GM23338 (cell line): ENCODE measurements at regions not wholly inside any gene's neighbourhood (a gene's known extent, or its start where the extent isn't known, plus 50 kb on each side); places are given as distances from the start of the nearest gene placed in this dataset.

ENCODE experiments used
- ATAC-seq: fragments of 200-7000 bp; cut with Tn5 transposase; 3 replicates; pipeline ENCODE4 v1.9.1; 2020
- DNase-seq: peaks from one replicate; pipeline ENCODE4 v3.0.0-alpha.2; 2015; ENCODE audit warnings: low spot score
- H2AFZ ChIP-seq: fragments of 200-600 bp; sonication (generic); 2 replicates; pipeline ENCODE4 v1.8.0; 2016; ENCODE audit warnings: antibody characterized with exemption, mild to moderate bottlenecking, moderate library complexity
- H3F3A ChIP-seq: fragments of 200-600 bp; sonication (generic); replicated peaks from 2 replicates; pipeline ENCODE4 v1.8.0; 2017; ENCODE audit warnings: antibody characterized with exemption, mixed run types, low read depth
- H3K27ac ChIP-seq: fragments of 200-600 bp; sonication (generic); 2 replicates; pipeline ENCODE4 v1.6.1; 2016; ENCODE audit warnings: low read depth
- H3K27me3 ChIP-seq: fragments of 200-600 bp; sonication (generic); 2 replicates; pipeline ENCODE4 v1.8.0; 2016; ENCODE audit warnings: mild to moderate bottlenecking, mixed run types, moderate library complexity; ENCODE audit not compliant: insufficient read depth
- H3K36me3 ChIP-seq: fragments of 200-600 bp; sonication (generic); 2 replicates; pipeline ENCODE4 v1.8.0; 2016; ENCODE audit warnings: mild to moderate bottlenecking; ENCODE audit not compliant: insufficient read depth
- H3K4me1 ChIP-seq: fragments of 200-600 bp; sonication (generic); 2 replicates; pipeline ENCODE4 v1.8.0; 2016; ENCODE audit warnings: mild to moderate bottlenecking, moderate library complexity; ENCODE audit not compliant: insufficient read depth
- H3K4me2 ChIP-seq: fragments of 200-600 bp; sonication (generic); 2 replicates; pipeline ENCODE4 v1.7.1; 2017; ENCODE audit warnings: mixed run types
- H3K4me3 ChIP-seq: fragments of 200-600 bp; sonication (generic); 2 replicates; pipeline ENCODE4 v1.6.1; 2016; ENCODE audit warnings: mixed run types
- H3K79me2 ChIP-seq: fragments of 200-600 bp; sonication (generic); replicated peaks from 2 replicates; pipeline ENCODE4 v1.8.0; 2017; ENCODE audit warnings: mild to moderate bottlenecking; ENCODE audit not compliant: insufficient read depth
- H3K9me2 ChIP-seq: fragments of 200-600 bp; sonication (generic); 2 replicates; pipeline ENCODE4 v1.8.0; 2017; ENCODE audit not compliant: insufficient read depth
- H4K20me1 ChIP-seq: fragments of 200-600 bp; sonication (generic); replicated peaks from 2 replicates; pipeline ENCODE4 v1.8.0; 2017; ENCODE audit warnings: mild to moderate bottlenecking; ENCODE audit not compliant: insufficient read depth
- H3K27ac Mint-ChIP-seq: 2 replicates; pipeline ENCODE4 v1.8.0; 2020; ENCODE audit warnings: inconsistent platforms, mild to moderate bottlenecking, moderate library complexity, mixed read lengths
- H3K27me3 Mint-ChIP-seq: 3 replicates; pipeline ENCODE4 v1.8.0; 2022; ENCODE audit warnings: low read depth, mild to moderate bottlenecking, moderate library complexity, mixed read lengths, inconsistent platforms; ENCODE audit not compliant: insufficient read depth, poor library complexity
- H3K36me3 Mint-ChIP-seq: 3 replicates; pipeline ENCODE4 v1.8.0; 2021; ENCODE audit warnings: low read depth, mild to moderate bottlenecking, inconsistent platforms, moderate library complexity, mixed read lengths
- H3K4me1 Mint-ChIP-seq: 3 replicates; pipeline ENCODE4 v1.8.0; 2020; ENCODE audit warnings: mild to moderate bottlenecking, inconsistent platforms, mixed read lengths
- H3K4me3 Mint-ChIP-seq: 3 replicates; pipeline ENCODE4 v1.8.0; 2021; ENCODE audit warnings: moderate library complexity, mild to moderate bottlenecking, inconsistent platforms, mixed read lengths
- H3K9me3 Mint-ChIP-seq: 3 replicates; pipeline ENCODE4 v1.8.0; 2020; ENCODE audit warnings: moderate library complexity, mild to moderate bottlenecking, inconsistent platforms, mixed read lengths
- CTCF ChIP-seq, 2 experiments: fragments of 200-600 bp in 1 of 2; sonication (generic) in 1 of 2; conservative IDR thresholded peaks; 2 replicates each; pipeline versions ENCODE4 v1.5.1 to v1.6.1; 2016 to 2017; ENCODE audit warnings: antibody characterized with exemption in 2 of 2, low read depth in 2 of 2, mild to moderate bottlenecking in 2 of 2, moderate library complexity in 1 of 2
- ETS1 ChIP-seq: IDR thresholded peaks from 2 replicates; pipeline ENCODE4 v1.6.1; 2016; ENCODE audit warnings: antibody characterized with exemption
- EZH2phosphoT487 ChIP-seq: fragments of 200-600 bp; sonication (generic); IDR thresholded peaks from one replicate; pipeline ENCODE4 v1.8.1; 2018; ENCODE audit warnings: antibody characterized with exemption; ENCODE audit not compliant: unreplicated experiment
- JUNB ChIP-seq: IDR thresholded peaks from one replicate; pipeline ENCODE4 v1.6.1; 2016; ENCODE audit warnings: antibody characterized with exemption; ENCODE audit not compliant: unreplicated experiment
- NANOG ChIP-seq: IDR thresholded peaks from 2 replicates; pipeline ENCODE4 v1.6.1; 2016; ENCODE audit warnings: antibody characterized with exemption, borderline replicate concordance
- POLR2AphosphoS5 ChIP-seq: IDR thresholded peaks from 2 replicates; pipeline ENCODE4 v1.6.1; 2016; ENCODE audit warnings: antibody characterized with exemption, low read depth
- ZNF114 ChIP-seq: fragments of 250-450 bp; sonication (Bioruptor Pico); IDR thresholded peaks from 2 replicates; pipeline ENCODE4 v1.5.0; 2020; ENCODE audit warnings: mild to moderate bottlenecking, moderate library complexity
- TF ChIP-seq, protein P1 (sequence below): IDR thresholded peaks from one replicate; pipeline ENCODE4 v1.6.1; 2018; ENCODE audit warnings: antibody characterized with exemption; ENCODE audit not compliant: unreplicated experiment

DNA sequence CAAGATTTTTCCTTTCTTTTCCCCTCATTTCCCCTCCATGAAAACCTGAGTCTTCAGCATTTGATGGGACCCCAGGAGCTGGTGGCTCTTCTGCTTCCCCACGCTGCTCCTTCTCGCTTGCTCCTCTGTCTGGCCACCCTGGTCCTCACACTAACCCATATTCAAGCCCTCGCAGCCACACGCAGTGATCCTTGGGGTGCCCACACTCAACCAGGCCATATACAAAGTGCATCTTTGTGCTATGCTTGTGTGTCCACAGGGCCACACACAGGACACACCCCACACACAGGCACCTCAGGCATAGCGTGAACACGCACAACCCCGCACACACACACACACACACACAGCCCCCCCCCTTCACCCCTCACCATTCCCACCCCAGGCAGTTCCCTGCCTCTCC lies 132.1 kb downstream of the URI1 start (continued):
- TF ChIP-seq, protein P1, sequence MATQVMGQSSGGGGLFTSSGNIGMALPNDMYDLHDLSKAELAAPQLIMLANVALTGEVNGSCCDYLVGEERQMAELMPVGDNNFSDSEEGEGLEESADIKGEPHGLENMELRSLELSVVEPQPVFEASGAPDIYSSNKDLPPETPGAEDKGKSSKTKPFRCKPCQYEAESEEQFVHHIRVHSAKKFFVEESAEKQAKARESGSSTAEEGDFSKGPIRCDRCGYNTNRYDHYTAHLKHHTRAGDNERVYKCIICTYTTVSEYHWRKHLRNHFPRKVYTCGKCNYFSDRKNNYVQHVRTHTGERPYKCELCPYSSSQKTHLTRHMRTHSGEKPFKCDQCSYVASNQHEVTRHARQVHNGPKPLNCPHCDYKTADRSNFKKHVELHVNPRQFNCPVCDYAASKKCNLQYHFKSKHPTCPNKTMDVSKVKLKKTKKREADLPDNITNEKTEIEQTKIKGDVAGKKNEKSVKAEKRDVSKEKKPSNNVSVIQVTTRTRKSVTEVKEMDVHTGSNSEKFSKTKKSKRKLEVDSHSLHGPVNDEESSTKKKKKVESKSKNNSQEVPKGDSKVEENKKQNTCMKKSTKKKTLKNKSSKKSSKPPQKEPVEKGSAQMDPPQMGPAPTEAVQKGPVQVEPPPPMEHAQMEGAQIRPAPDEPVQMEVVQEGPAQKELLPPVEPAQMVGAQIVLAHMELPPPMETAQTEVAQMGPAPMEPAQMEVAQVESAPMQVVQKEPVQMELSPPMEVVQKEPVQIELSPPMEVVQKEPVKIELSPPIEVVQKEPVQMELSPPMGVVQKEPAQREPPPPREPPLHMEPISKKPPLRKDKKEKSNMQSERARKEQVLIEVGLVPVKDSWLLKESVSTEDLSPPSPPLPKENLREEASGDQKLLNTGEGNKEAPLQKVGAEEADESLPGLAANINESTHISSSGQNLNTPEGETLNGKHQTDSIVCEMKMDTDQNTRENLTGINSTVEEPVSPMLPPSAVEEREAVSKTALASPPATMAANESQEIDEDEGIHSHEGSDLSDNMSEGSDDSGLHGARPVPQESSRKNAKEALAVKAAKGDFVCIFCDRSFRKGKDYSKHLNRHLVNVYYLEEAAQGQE: no peak
- TF ChIP-seq NANOG: no peak
- TF ChIP-seq ETS1: no peak

GRCh38 chr19:30074741-30075715 lies 133.0 kb downstream of the URI1 start:
- TF ChIP-seq ETS1 (no peak), JUNB (no peak), CTCF (conservative IDR thresholded peaks at IDR 0.05; ENCODE audit: low read depth in 2 of 2) (no peak), POLR2AphosphoS5 (no peak), NANOG (no peak), EZH2phosphoT487 (no peak), ZNF114 (no peak)
- Histone ChIP-seq H4K20me1 (no peaks in the 10 kb centered on the region), H3K36me3 (no peaks in the 10 kb centered on the region), H3K79me2 (no peaks in the 10 kb centered on the region), H3K9me2 (no peaks in the 10 kb centered on the region), H3K27ac (no peak overlapping the region), H2AFZ (no peak overlapping the region), H3K4me1 (no peaks in the 10 kb centered on the region), H3K4me3 (no peak overlapping the region), H3F3A (no peaks in the 10 kb centered on the region), H3K27me3 (no peaks in the 10 kb centered on the region), H3K4me2 (no peak overlapping the region)
- Mint-ChIP-seq H3K27me3 (peaks cover 1% of the 10 kb centered on the region), H3K4me1 (peaks cover 5% of the 10 kb centered on the region), H3K9me3 (no peaks in the 10 kb centered on the region), H3K4me3 (no peak overlapping the region), H3K27ac (no peak overlapping the region), H3K36me3 (no peaks in the 10 kb centered on the region; the same call in 2 of the 3 replicates)
- DNase-seq (no peak), ATAC-seq (no peak)
